Ovary (tissue), 3 donors: ENCODE measurements at regions not wholly inside any gene's neighbourhood (a gene's known extent, or its start where the extent isn't known, plus 50 kb on each side); places are given as distances from the start of the nearest gene placed in this dataset.
"Not testable (repeated sequence)": the region's sequence is repeated elsewhere in the genome, so short reads cannot be mapped to it uniquely, and the experiment has no call there.

Source experiments
- CTCF ChIP-seq, 3 donors: fragments of 450-650 bp in 2 of 3; fragments of 200-600 bp in 1 of 3; IDR thresholded peaks; one replicate each; pipeline versions ENCODE4 v1.5.1 to v1.8.0; 2016 to 2022; ENCODE audit warnings: antibody characterized with exemption in 3 of 3, mild to moderate bottlenecking in 1 of 3
- POLR2A ChIP-seq: fragments of 450-650 bp; IDR thresholded peaks from one replicate; pipeline ENCODE4 v1.6.1; 2017; ENCODE audit warnings: antibody characterized with exemption, mild to moderate bottlenecking, moderate library complexity
- donor health status: DM: no; HTN: no; CAD: no.

DNA sequence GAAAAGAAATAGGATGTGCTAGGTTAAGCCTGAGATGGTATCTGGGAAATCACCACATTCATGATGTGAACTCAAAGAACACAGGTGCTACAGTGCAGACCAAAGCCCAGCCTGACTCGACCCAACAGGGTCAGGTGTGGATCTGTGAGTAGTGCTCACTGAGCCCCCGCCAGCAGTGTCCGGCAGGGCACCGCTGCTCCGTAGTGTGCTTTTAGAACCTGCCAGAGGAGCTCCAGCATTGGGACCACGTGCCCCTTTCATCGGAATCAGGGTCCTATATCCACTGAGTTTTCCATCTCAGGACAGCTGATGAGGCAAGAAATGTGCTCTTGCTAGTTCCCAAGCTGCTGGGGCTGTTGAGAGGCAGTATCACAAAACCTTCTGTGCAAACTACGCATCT is 74.4 kb downstream of the NBPF8 start:
- TF ChIP-seq CTCF (IDR thresholded peaks at IDR 0.05); POLR2A: not testable (repeated sequence)
